HG03280 (cell line): ENCODE measurements at regions not wholly inside any gene's neighbourhood (a gene's known extent, or its start where the extent isn't known, plus 50 kb on each side); places are given as distances from the start of the nearest gene placed in this dataset.

Experiments
- ATAC-seq: cut with Tn5 transposase; IDR thresholded peaks from one replicate; pipeline ENCODE4 v1.9.1; 2021; ENCODE audit warnings: mild to moderate bottlenecking, moderate library complexity; ENCODE audit not compliant: unreplicated experiment

- no peak for ATAC-seq
Observed at GRCh38 chr2:236688563-236689392, 119.2 kb downstream of the ACKR3 start.

GRCh38 chr2:236689393-236689700, 119.7 kb downstream of the ACKR3 start:
- no peak for ATAC-seq

GRCh38 chr2:236689981-236690380, 120.4 kb downstream of the ACKR3 start:
- ATAC-seq = no peak

GRCh38 chr2:236690726-236691125, 121.1 kb downstream of the ACKR3 start:
- ATAC-seq = no peak

GRCh38 chr2:236691799-236692167, 122.2 kb downstream of the ACKR3 start:
- no peak for ATAC-seq

GRCh38 chr2:236692937-236693336, 123.3 kb downstream of the ACKR3 start:
- ATAC-seq = no peak

- ATAC-seq = no peak
Observed at GRCh38 chr2:236693531-236693930, 123.9 kb downstream of the ACKR3 start.

- ATAC-seq = no peak
Observed at GRCh38 chr2:236694146-236694888, 124.7 kb downstream of the ACKR3 start.

- ATAC-seq = no peak
Observed at GRCh38 chr2:236696834-236697233, 127.2 kb downstream of the ACKR3 start.

GRCh38 chr2:236698016-236698627, 128.5 kb downstream of the ACKR3 start:
- no peak for ATAC-seq

- no peak for ATAC-seq
Observed at GRCh38 chr2:236700703-236701102, 131.1 kb downstream of the ACKR3 start.

GRCh38 chr2:236702657-236703372, 133.2 kb downstream of the ACKR3 start:
- no peak for ATAC-seq

- no peak for ATAC-seq
Observed at GRCh38 chr2:236703373-236703709, 133.7 kb downstream of the ACKR3 start.

GRCh38 chr2:236703906-236704305, 134.3 kb downstream of the ACKR3 start:
- no peak for ATAC-seq

GRCh38 chr2:236704887-236705286, 135.3 kb downstream of the ACKR3 start:
- no peak for ATAC-seq

GRCh38 chr2:236705295-236706105, 135.9 kb downstream of the ACKR3 start:
- no peak for ATAC-seq

- ATAC-seq = no peak
Observed at GRCh38 chr2:236706288-236706687, 136.7 kb downstream of the ACKR3 start.

- ATAC-seq = no peak
Observed at GRCh38 chr2:236706803-236707202, 137.2 kb downstream of the ACKR3 start.

- no peak for ATAC-seq
Observed at GRCh38 chr2:236711440-236711839, 141.8 kb downstream of the ACKR3 start.

- ATAC-seq = no peak
Observed at GRCh38 chr2:236712304-236712703, 142.7 kb downstream of the ACKR3 start.
